ENCODE measurements at regions not wholly inside any gene's neighbourhood (a gene's known extent, or its start where the extent isn't known, plus 50 kb on each side); places are given as distances from the start of the nearest gene placed in this dataset.

DNA sequence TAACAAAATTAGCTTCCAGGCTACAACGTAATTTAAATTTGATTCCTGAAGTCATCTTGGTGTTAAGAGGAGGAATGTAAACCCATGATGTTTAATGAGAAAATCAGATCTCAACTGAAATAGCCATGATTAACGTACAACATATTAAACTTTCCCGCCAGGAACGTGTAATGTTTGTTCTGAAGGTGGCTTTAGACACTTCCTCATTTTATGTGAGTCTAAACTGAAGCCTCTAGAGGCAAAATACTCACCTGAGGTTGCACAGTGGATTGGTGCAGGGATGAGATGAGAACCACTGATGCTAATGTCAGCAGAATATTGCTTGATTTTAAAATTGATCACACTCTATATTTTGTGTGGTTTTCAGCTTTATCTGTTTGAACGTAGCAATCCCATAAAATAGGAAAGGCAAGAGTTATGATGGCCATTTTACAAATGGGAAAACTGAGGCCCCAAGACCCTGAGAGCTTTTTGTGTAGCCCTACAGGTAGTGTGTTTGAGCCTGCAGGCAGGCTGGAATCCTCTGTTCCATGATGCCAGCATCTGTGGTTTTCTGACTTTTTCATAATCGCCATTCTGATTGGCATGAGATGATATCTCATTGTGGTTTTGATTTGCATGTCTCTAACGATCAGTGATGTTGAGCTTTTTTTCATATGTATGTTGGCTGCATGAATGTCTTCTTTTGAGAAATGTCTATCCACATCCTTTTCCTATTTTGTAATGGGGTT, 243.7 kb upstream of the BMPER start:
- intact Hi-C loops (cut with DNase I) = no loop called here
- no peak for ATAC-seq
- no peak for DNase-seq (ENCODE audit: missing footprints)

DNA sequence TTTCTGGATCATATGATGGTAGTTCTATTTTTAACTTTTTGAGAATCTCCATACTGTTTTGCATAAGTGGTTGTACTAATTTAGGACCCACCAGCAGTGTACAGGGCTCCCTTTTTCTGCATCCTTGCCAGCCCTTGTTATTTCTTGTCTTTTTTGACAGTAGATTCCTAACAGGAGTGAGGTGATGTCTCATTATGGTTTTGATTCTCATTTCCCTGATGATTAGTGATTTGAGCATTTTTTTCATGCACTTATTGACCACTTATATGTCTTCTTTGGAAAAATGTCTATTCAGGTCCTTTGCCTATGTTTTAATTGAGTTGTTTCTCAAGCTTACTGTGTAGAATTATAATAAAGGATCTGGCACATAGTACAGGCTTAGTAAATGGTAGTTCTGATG, 238.8 kb upstream of the BMPER start:
- DNase-seq (ENCODE audit: missing footprints) (no peak), ATAC-seq (no peak)
- intact Hi-C loops (cut with DNase I) = no loop called here

DNA sequence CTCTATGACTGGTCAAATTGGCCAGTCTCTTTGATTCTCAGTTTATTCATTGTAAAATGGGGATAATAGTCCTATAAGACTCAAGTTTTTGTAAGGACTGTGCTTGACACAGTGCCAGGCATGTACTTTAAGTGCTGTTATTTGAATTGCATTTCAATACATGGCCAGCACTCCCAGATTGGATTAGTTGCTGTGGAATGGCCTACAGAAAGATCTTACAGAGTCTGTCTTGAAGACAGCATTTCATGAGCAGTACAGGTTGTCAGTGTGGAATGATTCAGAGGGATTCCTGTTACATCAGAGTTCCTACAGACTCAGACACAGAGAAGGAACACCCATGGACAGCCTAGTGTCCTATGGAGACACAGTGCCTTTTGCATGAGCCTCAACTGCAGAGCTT, 238.1 kb upstream of the BMPER start:
- ATAC-seq = no peak
- intact Hi-C loops (cut with DNase I) = no loop called here

DNA sequence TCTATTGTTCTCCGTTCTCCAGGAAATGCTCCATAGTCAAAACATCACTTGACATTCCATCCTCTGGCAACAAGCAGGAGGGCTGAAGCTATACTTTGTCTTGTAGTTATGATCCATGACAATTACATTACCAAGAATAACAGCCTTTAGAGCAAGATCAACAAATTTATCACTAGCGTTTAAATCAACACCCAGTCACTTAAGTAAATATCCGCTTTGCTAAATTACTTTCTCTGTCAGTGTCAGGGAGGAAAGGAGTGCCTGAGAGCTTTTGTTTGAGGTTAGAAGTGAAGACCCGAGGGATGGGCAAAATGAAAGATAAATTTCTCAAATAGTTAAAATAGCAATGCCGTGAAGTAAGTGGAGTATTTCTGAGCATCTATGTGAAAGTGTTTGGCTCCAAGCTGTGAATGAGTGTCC, 236.1 kb upstream of the BMPER start:
- no peak for ATAC-seq

More for the DNA sequence above, 238.1 kb upstream of the BMPER start:
- DNase-seq (ENCODE audit: missing footprints) = no peak

DNA sequence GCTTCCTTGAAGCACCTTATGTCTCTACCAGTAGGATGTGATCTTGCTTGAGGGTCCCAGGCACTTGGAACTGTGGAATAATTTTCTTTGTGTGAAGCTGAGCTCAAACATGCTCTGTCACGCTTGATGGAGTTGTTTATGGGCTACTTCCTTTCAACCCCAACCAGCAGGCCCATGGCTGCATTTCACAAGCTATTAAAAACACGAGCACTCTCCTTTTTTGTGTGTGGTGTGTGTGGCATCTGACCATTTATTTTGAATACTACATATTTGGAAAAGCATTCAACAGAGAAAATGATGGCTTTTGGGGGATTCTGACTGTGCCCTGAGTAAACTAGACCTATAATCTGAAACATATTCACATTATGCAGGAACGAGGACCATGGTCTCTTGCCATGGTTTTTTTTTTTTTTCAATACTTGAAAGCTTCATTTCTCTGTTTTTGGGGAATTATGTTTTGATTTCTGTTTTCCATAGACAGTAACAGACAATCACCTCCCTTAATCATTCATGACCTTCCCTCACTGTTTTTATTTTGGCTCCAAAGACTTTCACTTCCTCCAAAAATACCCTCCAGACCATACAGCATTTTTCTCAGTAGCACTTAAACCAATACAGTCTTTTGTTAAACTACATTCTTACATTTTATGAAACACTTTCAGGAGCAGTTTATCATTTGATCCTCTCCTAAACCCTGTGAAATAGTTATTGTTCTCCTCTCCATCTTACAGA, 233.6 kb upstream of the BMPER start:
- intact Hi-C loops (cut with DNase I) = no loop called here
- ATAC-seq = no peak
- DNase-seq (ENCODE audit: missing footprints) = no peak

More for the DNA sequence above, 236.1 kb upstream of the BMPER start:
- no peak for DNase-seq (ENCODE audit: missing footprints)
- intact Hi-C loops (cut with DNase I) = no loop called here

DNA sequence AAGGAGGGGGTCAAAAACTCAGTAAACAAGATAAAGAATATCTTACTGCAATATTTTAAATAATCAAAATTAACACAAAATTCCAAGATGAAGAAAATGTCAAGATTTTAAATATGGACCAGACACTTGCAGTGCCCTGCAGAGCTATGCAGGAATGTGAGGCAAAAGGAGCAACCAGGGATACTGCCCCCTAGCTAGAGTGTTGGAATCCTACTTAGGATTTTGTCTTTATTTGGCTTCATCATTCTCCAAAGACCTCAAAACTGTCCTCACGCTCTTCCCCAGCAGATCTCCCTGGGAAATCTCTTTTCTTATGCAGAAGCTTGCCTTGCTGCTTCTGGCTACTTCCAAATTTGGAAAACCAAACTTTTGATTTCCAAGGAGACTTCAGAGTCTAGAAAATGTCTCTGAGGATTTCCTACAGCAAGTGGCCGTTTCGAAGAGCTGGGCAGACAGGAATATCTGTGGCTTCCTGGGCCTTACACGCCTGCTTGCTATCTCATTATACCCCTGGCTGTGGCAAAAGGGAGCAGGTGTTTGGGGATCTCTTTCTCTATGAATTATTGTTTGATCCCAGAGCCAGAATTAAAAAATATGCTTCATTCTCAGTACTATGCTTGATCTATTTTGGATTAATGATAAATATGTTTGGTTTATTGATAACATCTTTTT, 232.2 kb upstream of the BMPER start:
- intact Hi-C loops (cut with DNase I) = no loop called here
- ATAC-seq (no peak), DNase-seq (ENCODE audit: missing footprints) (no peak)

DNA sequence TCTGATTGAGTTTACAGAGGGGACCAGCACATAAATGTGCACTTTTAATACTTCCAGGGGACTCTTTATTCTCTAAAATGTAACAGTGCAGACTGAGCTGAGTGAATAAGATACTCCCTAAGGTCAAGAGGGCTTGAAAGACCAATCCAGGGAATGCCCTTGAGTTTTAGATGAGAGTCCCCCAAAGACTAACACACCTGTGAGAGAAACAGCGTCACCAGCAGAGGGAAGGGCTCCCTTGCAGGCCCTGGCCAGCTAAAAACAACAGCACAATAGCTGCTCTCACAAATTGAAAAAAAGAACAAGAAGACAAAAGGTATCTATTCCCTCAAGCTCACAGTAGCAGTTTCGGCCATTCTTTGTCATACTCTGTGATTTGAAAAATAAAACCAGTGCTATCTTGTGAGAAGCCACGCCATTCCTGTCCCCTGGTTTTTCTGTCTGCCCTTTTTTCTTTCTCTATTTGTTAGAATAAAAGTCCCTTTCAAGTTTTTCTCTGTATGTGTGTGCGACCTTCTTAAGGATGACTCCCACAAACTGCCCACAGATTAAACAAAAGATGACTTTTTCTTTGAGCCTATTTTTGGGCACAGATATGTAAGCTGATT, 230.4 kb upstream of the BMPER start:
- intact Hi-C loops (cut with DNase I) = no loop called here

DNA sequence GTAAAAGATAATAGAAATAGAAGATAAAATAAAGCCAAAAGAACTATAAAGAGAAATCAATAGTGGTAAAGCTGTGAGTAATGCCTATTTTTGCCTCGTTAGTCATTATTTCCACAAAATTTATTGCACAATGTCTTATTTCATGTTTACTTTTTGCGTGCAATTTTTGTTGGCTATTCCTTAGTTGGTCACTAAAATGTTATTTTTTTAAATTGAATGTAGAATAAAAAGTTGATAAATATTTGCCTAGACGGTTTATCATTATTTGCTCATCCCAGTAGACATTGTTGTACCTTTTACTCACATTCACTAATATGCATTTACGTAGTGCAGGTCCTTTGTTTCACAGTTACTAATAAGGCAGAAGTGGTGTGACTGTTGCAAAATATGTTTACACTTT, 227.8 kb upstream of the BMPER start:
- intact Hi-C loops (cut with DNase I) = no loop called here
- DNase-seq (ENCODE audit: missing footprints) = no peak
- ATAC-seq = no peak

More for the DNA sequence above, 230.4 kb upstream of the BMPER start:
- no peak for ATAC-seq
- no peak for DNase-seq (ENCODE audit: missing footprints)

DNA sequence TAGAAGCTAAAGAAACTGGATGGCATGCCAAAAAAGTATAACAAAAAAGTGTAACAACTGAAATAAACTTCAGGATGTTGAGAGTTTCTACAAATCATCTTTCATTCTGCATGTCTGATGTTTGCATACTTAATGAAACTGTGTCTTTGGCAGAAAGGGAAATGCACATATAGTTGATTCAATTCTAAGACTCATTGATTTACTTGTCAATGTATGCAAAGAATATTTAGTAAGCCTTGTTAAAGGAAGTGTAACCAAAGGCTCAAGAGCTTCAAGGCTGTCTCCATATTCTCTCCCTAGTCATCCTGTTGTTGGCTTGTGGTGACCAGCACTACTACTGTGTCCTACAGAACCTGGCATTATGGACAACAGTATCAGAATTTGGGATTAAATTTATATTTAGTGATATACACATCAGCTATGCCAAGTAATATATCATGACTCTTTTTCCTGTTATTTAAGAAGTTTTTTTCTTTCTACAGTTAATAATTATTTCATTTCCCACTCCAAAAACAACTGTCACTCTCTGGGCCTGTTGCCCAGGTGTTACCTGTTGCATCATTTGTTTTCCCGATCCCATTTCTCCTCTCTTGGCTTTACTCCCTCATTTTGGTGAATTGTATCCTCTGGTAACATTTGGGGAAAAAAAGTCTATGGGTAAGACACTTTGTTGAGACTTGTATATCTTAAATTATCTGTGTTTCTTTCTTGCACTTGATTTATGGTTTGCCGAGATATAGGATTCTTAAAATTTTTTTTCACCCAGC, 226.6 kb upstream of the BMPER start:
- ATAC-seq (no peak), DNase-seq (ENCODE audit: missing footprints) (no peak)
- intact Hi-C loops (cut with DNase I) = no loop called here

DNA sequence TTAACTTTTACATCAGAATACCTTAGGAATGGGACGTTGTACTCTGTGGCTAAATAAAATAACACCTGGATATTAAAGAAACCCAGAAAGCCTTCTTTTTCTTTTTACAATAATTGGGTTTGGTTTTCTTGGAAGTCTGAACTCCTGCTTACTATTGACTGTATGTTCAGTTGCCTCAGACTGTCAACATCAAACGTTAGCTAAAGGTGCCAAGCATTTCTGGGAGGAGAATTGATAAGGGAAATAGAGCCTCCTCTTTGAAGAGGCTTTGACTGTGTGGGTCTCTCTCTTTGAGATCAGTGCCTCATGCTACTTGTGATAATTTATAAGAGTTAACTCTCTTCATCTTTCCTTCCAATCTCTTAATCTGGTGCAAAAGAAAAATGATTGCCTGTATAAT, 224.7 kb upstream of the BMPER start:
- intact Hi-C loops (cut with DNase I) = no loop called here
- DNase-seq (ENCODE audit: missing footprints) = no peak
- no peak for ATAC-seq

DNA sequence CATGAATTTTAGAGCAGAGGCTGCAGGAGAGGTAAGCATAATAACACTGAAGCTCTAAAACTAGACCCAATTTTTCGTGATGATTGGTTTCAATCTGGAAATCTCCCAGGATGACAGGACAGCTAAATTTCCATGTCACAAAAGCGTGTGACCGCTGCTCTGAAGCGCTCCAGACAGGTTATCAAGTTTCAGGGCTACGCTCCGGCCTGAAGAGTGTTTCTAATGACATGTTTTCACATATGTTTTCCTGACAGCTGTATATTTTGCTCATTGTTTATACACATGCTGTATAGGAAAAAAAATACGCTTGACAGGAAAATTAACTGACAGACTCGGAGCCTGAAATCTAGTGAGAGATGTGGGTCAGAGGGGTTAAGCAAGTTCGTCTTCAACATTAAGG, 219.8 kb upstream of the BMPER start:
- ATAC-seq (no peak), DNase-seq (ENCODE audit: missing footprints) (no peak)
- intact Hi-C loops (cut with DNase I) = no loop called here

DNA sequence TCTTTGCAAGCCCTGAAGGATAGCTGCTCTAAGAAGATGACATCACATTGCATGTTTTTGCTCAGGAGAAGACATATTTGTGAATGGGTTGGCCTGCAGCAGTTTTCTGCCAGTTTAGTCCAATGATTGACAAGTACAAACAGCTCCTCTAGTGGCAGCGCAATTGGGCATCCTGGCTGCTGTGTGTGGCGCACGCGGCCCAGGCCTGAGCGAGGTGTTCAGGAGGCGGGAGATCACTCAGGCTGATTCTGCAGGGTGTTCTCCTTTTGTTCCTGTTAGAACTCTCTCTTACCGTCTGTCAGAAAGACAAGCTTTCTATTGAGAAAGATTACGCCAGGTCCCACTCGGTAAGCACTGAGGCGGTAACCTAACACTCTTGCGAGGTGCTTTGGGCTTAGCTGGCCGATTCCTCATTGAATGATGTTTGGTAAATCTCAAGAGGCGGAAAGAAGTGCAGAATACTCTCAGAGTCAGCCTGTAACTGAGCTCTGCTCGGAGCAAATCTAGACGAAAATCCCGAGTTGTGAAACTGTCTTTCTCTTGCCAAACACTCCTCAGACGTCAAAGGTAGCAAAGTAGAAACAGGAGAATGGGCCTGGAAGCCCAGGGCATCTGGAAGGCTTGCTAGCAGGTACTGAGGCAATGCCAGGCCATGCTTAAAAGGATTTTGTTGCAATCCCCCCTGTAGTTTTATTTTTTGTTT, 219.2 kb upstream of the BMPER start:
- DNase-seq (ENCODE audit: missing footprints) (no peak), ATAC-seq (no peak)
- intact Hi-C loops (cut with DNase I) = no loop called here

DNA sequence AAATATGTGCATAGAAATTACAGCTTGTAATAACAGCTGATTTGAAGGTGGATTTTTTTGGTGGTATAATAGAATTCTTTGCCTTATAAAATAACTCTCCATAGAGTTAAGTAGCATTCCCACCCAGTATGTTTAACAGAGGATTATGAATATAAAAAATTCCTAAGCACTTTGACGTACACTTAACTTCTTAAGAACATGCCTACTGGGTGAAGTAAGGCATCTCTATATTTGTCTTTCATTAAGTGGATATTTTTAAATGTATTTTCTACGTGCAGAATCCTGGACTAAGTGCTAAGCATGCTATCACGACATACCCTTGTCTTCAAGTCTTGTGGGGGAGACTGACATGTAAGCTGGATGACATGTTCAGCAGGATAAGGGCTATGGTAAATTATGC, 217.7 kb upstream of the BMPER start:
- no peak for ATAC-seq
- DNase-seq (ENCODE audit: missing footprints) = no peak
- intact Hi-C loops (cut with DNase I) = no loop called here

DNA sequence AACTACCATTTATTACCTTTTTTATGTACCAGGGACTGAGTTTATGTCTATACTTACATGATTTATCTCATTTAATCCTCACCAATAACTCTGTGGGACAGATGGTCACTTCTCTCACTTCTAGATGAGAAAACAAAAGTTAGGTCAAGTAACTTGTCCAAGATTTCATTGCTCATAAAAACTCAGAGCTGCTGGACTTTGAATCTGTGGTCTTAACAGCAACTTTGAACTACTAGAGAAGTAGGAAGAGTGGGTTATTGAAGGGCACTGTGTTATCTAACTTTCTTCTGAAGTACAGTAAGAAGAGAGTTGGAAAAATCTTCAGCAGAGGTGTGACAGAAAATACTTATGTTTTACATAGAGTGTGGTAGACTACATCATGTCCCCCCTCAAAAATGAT, 214.2 kb upstream of the BMPER start:
- no peak for ATAC-seq

DNA sequence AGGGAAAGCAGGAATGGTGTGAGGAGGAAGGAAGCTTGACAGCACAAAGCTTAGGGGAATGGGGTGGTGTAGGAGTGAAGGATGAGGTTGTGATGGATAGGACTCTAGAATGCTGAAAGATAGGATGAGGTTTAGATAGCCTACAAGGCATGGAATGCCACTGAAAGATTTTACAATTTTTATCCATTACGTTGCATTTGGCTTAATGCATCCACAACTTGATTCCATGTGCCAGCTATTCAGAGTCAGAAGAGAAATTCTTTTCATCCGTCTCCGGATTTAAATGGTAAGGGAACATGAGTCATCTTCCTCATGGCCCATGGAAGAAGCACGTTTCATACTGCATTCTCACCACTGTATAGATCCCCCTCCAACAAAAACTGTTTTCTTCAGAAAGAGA, 212.4 kb upstream of the BMPER start:
- no peak for DNase-seq (ENCODE audit: missing footprints)
- no peak for ATAC-seq
- intact Hi-C loops (cut with DNase I) = no loop called here

More for the DNA sequence above, 214.2 kb upstream of the BMPER start:
- no peak for DNase-seq (ENCODE audit: missing footprints)
- intact Hi-C loops (cut with DNase I) = no loop called here

DNA sequence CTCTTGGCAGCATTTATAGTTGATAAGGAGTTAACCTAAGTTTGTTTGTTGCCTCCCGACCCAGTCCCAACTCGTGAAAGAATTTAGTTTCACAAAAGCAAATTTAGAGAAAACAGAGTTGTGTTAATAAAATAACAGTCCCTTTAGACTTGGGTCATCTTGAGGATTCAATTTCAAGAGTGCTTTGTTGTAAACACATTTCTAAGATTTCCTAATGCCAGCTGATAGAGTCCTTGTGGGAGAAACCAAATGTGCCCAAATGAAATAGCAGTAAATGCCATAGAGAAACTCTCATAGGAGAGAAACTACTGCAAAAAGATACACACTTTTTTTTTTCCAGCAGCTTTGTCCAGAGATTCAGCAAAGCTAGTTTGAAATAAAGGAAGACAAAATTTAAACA, 211.3 kb upstream of the BMPER start:
- no peak for ATAC-seq
- intact Hi-C loops (cut with DNase I) = no loop called here
- no peak for DNase-seq (ENCODE audit: missing footprints)

DNA sequence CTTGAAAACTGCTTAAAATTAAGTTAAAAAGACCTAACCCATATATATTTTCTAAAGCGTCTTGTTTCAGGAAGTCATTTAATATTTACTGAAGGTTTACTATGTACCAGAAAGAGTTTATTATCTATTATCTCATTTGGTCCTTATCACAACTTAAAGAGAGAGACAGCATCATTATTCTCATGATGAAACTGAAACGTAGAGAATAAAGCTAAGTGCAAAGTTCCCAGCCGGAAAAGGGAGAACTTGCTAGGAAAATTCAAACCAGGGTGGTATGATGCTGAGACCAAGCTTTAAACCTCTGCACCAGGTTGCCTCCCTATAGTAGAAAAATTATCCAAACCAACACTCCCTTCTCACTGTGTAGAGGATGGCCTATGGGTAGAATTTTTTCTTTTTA, 207.7 kb upstream of the BMPER start:
- intact Hi-C loops (cut with DNase I) = no loop called here
- no peak for DNase-seq (ENCODE audit: missing footprints)
- no peak for ATAC-seq

DNA sequence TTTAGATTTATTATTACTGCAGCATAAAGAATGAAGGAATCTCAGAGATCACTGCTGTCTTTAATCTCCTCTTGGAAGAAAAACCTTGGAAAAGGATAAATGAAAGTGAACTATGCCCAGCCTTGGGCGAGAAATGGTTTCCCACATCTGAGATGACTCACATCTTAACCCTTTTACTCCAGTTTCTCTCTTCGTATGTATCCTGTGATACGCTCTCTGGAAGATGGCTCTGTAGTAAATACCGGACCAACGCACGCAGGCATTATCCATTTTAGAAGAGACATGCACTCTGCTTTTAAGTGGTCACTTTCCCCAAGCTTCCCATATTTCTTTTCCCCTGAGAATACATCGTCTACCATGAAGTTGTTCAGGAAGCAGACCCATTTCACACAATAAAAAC, 207.3 kb upstream of the BMPER start:
- no peak for DNase-seq (ENCODE audit: missing footprints)
- intact Hi-C loops (cut with DNase I) = no loop called here
- no peak for ATAC-seq

All from Right ventricle myocardium inferior (tissue), 1 donor.